GM12875 (cell line): ENCODE measurements at regions not wholly inside any gene's neighbourhood (a gene's known extent, or its start where the extent isn't known, plus 50 kb on each side); places are given as distances from the start of the nearest gene placed in this dataset.
"Not testable (repeated sequence)": the region's sequence is repeated elsewhere in the genome, so short reads cannot be mapped to it uniquely, and the experiment has no call there.

Source experiments
- H3K4me3 ChIP-seq: one replicate; pipeline ENCODE4 v1.5.1; 2011; ENCODE audit warnings: low read depth, low read length, control low read depth
- TF ChIP-seq, protein P1 (sequence below): IDR thresholded peaks from 2 replicates; pipeline ENCODE4 v1.5.1; 2011; ENCODE audit warnings: low read depth, mild to moderate bottlenecking, control low read depth, inconsistent platforms, low read length, moderate library complexity, borderline replicate concordance; ENCODE audit not compliant: insufficient read depth

DNA sequence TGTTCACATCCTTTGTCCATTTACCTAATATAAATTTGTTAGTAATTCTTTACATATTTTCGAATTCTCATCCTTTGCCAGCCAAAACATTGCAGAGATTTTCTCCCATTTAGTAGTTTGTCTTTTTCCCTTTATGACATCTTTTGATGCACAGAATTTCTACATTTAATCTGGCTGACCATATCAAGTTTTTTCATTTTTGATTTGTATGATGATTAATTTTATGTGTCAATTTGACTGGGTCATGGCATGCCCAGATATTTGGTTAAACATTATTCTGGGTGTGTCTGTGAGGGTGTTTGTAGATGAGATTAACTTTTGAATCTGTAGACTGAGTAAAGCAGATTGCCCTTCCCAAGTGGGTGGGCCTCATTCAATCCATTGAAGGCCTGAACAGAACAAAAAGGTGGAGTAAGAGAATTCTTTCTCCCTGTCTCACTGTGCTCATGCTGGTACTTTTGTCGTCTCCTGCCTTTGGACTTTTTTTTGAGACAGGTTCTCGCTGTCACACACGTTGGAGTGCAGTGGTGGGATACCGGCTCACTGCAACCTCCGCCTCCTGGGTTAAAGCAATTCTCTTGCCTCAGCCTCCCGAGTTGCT lies 72.1 kb upstream of the EPB41L1 start:
- TF ChIP-seq, protein P1, sequence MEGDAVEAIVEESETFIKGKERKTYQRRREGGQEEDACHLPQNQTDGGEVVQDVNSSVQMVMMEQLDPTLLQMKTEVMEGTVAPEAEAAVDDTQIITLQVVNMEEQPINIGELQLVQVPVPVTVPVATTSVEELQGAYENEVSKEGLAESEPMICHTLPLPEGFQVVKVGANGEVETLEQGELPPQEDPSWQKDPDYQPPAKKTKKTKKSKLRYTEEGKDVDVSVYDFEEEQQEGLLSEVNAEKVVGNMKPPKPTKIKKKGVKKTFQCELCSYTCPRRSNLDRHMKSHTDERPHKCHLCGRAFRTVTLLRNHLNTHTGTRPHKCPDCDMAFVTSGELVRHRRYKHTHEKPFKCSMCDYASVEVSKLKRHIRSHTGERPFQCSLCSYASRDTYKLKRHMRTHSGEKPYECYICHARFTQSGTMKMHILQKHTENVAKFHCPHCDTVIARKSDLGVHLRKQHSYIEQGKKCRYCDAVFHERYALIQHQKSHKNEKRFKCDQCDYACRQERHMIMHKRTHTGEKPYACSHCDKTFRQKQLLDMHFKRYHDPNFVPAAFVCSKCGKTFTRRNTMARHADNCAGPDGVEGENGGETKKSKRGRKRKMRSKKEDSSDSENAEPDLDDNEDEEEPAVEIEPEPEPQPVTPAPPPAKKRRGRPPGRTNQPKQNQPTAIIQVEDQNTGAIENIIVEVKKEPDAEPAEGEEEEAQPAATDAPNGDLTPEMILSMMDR = no peak
- H3K4me3 ChIP-seq = no peak overlapping the region

- not testable (repeated sequence) for H3K4me3 ChIP-seq
Observed at GRCh38 chr20:36083200-36083599, 71.3 kb upstream of the EPB41L1 start.

DNA sequence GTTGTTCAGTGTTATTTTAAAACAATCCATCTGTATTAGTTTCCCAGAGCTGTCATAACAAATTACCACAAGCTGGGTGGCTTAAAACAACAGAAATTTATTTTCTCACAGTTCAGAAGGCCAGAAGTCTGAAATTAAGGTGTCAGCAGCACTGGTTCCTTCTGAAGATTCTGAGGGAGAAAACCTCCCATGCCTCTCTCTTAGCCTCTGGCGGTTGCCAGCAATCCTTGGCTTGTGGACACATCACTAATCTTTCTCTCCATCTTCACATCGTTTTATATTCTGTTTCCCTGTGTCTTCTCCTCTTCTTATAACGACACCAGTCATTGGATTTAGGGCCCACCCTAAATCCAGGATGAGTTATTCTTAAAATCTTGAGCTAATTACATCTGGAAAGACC lies 70.2 kb upstream of the EPB41L1 start:
- TF ChIP-seq, protein P1 = no peak
- no peak overlapping the region for H3K4me3 ChIP-seq

DNA sequence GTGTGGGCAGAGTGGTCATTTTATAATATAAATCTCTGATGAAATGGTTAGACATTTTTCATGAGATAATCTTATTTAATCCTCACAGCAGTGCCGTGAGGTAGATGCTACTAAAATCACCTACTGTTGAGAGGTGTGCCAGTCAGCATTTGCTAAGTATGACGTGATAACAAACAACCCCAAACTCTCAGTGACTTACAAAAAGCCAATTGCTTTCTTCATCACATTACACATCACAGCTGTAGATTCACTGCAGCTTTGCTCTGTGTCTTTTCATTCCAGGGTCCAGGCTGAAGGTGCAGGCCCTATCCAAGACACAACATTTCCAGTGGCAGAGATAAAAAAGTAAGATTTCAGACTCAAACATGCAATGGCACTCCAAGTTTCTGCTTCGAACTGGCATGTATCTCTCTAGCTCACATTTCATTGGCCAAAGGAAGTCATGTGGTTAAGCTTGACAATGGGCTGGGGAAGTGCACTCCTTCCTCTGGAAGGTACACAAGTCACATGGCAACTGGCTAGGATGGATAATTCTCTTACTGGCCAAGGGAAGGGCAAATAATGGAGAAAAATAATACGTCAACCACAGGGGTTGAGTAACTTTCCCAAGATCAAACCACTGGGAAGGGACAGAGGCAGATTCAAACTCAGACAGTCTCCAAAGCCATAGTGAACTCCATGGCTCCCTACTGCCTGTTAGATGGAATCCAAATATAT lies 69.5 kb upstream of the EPB41L1 start:
- no peak overlapping the region for H3K4me3 ChIP-seq
- TF ChIP-seq, protein P1 = no peak

GRCh38 chr20:36085686-36086267 lies 68.8 kb upstream of the EPB41L1 start:
- H3K4me3 ChIP-seq = no peak overlapping the region
- TF ChIP-seq, protein P1 = no peak

GRCh38 chr20:36086767-36087166 lies 67.8 kb upstream of the EPB41L1 start:
- TF ChIP-seq, protein P1 = no peak
- no peak overlapping the region for H3K4me3 ChIP-seq

GRCh38 chr20:36090223-36090622 lies 64.3 kb upstream of the EPB41L1 start:
- TF ChIP-seq, protein P1 = no peak
- no peak overlapping the region for H3K4me3 ChIP-seq
